Prostate gland (tissue), 2 donors: ENCODE measurements at regions not wholly inside any gene's neighbourhood (a gene's known extent, or its start where the extent isn't known, plus 50 kb on each side); places are given as distances from the start of the nearest gene placed in this dataset.

Source experiments
- DNase-seq: peaks from one replicate; pipeline ENCODE4 v3.0.0-alpha.2; 2019; ENCODE audit warnings: low spot score
- H3K27ac ChIP-seq, 2 donors: fragments of 200-600 bp; sonication (generic); 2 replicates each; pipeline ENCODE4 v1.5.1; 2017 to 2019
- H3K27me3 ChIP-seq: fragments of 200-600 bp; sonication (generic); replicated peaks from 2 replicates; pipeline ENCODE4 v1.5.1; 2019; ENCODE audit not compliant: insufficient read depth
- H3K36me3 ChIP-seq, 2 donors: fragments of 200-600 bp; sonication (generic); 1 replicate in 1 of 2; 2 replicates in 1 of 2; pipeline versions ENCODE4 v1.5.1 to v1.8.1; 2017 to 2019
- H3K4me1 ChIP-seq: fragments of 200-600 bp; sonication (generic); replicated peaks from 2 replicates; pipeline ENCODE4 v1.5.1; 2019
- H3K4me3 ChIP-seq, 2 donors: fragments of 200-600 bp; sonication (generic); 2 replicates each; pipeline ENCODE4 v1.5.1; 2017 to 2019
- H3K9me3 ChIP-seq: fragments of 200-600 bp; sonication (generic); 2 replicates; pipeline ENCODE4 v1.5.1; 2017
- POLR2A ChIP-seq: fragments of 450-650 bp; IDR thresholded peaks from one replicate; pipeline ENCODE4 v1.6.1; 2016; ENCODE audit warnings: antibody characterized with exemption, mild to moderate bottlenecking
- POLR2AphosphoS5 ChIP-seq: sonication (generic); formaldehyde crosslinking; IDR thresholded peaks from one replicate; pipeline ENCODE4 v1.6.1; 2017; ENCODE audit warnings: antibody characterized with exemption
- WGBS: methylation state at CpG from one replicate; pipeline ENCODE4 v1.1.5; 2018; 5-methylcytosine and 5-hydroxymethylcytosine counted together
- intact Hi-C: fragments of 100-400 bp; cut with DNase I; formaldehyde crosslinking; loops from one replicate; pipeline ENCODE4 v1.14.2; 2022
- TF ChIP-seq, protein P1 (sequence below), 4 experiments: fragments of 200-600 bp in 2 of 4; fragments of 450-650 bp in 2 of 4; sonication (generic) in 2 of 4; IDR thresholded peaks; 1 replicate in 3 of 4; 2 replicates in 1 of 4; pipeline ENCODE4 v1.5.1; 2016 to 2019; ENCODE audit warnings: antibody characterized with exemption in 4 of 4, mild to moderate bottlenecking in 2 of 4, moderate library complexity in 2 of 4

GRCh38 chr18:27823053-27823452 lies 353.9 kb downstream of the CDH2 start:
- TF ChIP-seq POLR2AphosphoS5 (no peak), POLR2A (no peak)
- TF ChIP-seq, protein P1, sequence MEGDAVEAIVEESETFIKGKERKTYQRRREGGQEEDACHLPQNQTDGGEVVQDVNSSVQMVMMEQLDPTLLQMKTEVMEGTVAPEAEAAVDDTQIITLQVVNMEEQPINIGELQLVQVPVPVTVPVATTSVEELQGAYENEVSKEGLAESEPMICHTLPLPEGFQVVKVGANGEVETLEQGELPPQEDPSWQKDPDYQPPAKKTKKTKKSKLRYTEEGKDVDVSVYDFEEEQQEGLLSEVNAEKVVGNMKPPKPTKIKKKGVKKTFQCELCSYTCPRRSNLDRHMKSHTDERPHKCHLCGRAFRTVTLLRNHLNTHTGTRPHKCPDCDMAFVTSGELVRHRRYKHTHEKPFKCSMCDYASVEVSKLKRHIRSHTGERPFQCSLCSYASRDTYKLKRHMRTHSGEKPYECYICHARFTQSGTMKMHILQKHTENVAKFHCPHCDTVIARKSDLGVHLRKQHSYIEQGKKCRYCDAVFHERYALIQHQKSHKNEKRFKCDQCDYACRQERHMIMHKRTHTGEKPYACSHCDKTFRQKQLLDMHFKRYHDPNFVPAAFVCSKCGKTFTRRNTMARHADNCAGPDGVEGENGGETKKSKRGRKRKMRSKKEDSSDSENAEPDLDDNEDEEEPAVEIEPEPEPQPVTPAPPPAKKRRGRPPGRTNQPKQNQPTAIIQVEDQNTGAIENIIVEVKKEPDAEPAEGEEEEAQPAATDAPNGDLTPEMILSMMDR (IDR thresholded peaks at IDR 0.05), result no peak
- intact Hi-C loops, result no loop called here
- H3K36me3 ChIP-seq, result no peaks in the 10 kb centered on the region
- H3K4me3 ChIP-seq, result no peak overlapping the region
- H3K4me1 ChIP-seq, result no peaks in the 10 kb centered on the region
- no peaks in the 10 kb centered on the region for H3K9me3 ChIP-seq
- WGBS, result 84% methylated on average over 4 of the region's 4 CpGs
- no peak overlapping the region for H3K27ac ChIP-seq
- no peak for DNase-seq
- no peaks in the 10 kb centered on the region for H3K27me3 ChIP-seq

GRCh38 chr18:27808683-27809082 lies 368.2 kb downstream of the CDH2 start:
- H3K36me3 ChIP-seq, result no peaks in the 10 kb centered on the region
- TF ChIP-seq POLR2A (no peak), POLR2AphosphoS5 (no peak)
- TF ChIP-seq, protein P1 (IDR thresholded peaks at IDR 0.05), result no peak
- no peaks in the 10 kb centered on the region for H3K9me3 ChIP-seq
- DNase-seq, result no peak
- no peak overlapping the region for H3K4me3 ChIP-seq
- 66% methylated on average over 1 of the region's 1 CpG for WGBS
- no peaks in the 10 kb centered on the region for H3K4me1 ChIP-seq
- intact Hi-C loops, result no loop called here
- no peak overlapping the region for H3K27ac ChIP-seq
- no peaks in the 10 kb centered on the region for H3K27me3 ChIP-seq

- 69% methylated on average over 2 of the region's 2 CpGs for WGBS
- H3K27me3 ChIP-seq, result no peaks in the 10 kb centered on the region
- DNase-seq, result no peak
- no peak overlapping the region for H3K27ac ChIP-seq
- TF ChIP-seq POLR2A (no peak), POLR2AphosphoS5 (no peak)
- TF ChIP-seq, protein P1 (IDR thresholded peaks at IDR 0.05), result no peak
- no peaks in the 10 kb centered on the region for H3K9me3 ChIP-seq
- no peaks in the 10 kb centered on the region for H3K36me3 ChIP-seq
- H3K4me1 ChIP-seq, result no peaks in the 10 kb centered on the region
- intact Hi-C loops, result no loop called here
- no peak overlapping the region for H3K4me3 ChIP-seq
These were observed 373.0 kb downstream of the CDH2 start for GRCh38 chr18:27803957-27804356.

DNA sequence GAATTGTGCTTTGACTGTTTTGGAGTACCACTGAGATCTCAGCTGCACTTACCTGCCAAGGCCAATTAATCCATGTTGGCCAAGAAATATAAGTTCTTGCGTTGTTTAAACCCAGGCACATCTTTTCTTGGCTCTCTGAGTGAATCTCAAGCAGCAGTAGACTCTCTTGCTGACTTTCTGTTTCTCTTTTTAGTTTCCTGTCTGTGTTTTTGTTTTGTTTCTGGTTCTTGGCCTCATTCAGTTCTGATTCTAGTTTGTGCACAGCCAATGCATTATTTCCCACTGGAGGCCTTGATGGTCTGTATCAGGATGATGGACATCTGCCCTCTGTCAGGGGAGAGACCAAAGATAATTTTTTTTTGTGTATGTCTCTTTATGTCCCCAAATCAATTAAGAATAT lies 379.4 kb downstream of the CDH2 start:
- Histone ChIP-seq H3K27ac (no peak overlapping the region), H3K4me1 (no peaks in the 10 kb centered on the region), H3K4me3 (no peak overlapping the region), H3K9me3 (no peaks in the 10 kb centered on the region), H3K36me3 (no peaks in the 10 kb centered on the region), H3K27me3 (no peaks in the 10 kb centered on the region)
- no peak for DNase-seq
- WGBS, result 77% methylated on average over 1 of the region's 1 CpG
- no peak for TF ChIP-seq POLR2AphosphoS5
- TF ChIP-seq POLR2A, result no peak
- TF ChIP-seq, protein P1 (IDR thresholded peaks at IDR 0.05), result no peak
- intact Hi-C loops, result no loop called here

DNA sequence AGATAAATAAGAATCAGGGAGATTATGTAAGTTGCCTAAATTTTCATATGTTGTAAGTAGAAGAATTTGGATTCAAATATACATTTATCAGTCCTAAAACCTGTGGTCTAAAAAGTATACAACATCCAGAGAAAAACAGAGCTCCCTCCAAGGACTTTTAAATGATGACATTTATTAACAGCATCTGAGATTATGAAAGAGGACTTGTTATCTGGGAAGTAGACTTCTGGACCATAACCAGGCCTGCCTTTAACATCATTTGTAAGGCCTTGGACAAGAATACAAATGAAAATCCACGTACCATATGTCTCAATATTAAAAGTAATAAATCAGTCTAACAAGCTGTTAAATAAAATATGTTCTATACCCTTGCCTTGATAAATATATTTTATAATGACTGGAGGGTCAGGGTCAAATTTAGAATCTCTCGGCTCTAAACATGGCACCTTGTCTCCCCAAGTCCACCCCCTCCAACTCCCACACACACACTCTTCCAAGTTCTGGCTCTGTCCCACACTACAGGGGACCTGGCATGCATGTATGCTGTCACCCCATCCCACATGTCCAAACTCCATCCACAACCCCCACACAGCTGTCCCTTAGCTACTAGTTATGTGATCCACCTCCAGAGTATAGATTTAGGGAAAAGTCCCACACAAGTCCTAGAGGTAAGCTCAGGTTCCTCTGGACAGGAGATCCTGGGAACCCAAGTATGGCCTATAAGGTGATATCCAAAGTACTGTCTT lies 382.6 kb downstream of the CDH2 start:
- 74% methylated on average over 2 of the region's 2 CpGs for WGBS
- intact Hi-C loops, result no loop called here
- Histone ChIP-seq H3K27me3 (no peaks in the 10 kb centered on the region), H3K27ac (no peak overlapping the region), H3K36me3 (no peaks in the 10 kb centered on the region), H3K9me3 (no peaks in the 10 kb centered on the region), H3K4me1 (no peaks in the 10 kb centered on the region), H3K4me3 (no peak overlapping the region)
- TF ChIP-seq POLR2AphosphoS5 (no peak), POLR2A (no peak)
- TF ChIP-seq, protein P1 (IDR thresholded peaks at IDR 0.05), result no peak
- DNase-seq, result no peak
